ENCODE measurements at regions not wholly inside any gene's neighbourhood (a gene's known extent, or its start where the extent isn't known, plus 50 kb on each side); places are given as distances from the start of the nearest gene placed in this dataset.

DNA sequence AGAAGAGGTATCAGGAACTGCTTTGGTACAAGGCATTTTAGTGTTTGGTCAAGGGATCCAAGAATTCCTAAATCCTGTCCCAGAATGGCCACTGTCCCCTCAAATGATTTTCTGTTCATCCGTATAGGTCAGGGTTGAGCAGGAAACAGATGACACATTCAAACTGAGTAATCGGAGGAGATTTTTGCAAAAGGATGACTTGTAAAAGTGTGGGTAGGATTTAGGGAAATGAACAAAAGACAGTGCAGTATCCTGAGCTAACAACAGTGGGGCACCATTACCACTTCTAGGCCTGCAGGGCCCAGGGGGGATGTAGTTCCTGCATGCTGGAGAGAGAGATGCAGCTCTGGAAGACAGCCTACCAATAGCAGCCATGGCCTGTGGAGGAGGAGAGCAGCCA is 290.1 kb downstream of the ZSWIM6 start:
- no peak for DNase-seq (ENCODE audit: low spot score)

DNA sequence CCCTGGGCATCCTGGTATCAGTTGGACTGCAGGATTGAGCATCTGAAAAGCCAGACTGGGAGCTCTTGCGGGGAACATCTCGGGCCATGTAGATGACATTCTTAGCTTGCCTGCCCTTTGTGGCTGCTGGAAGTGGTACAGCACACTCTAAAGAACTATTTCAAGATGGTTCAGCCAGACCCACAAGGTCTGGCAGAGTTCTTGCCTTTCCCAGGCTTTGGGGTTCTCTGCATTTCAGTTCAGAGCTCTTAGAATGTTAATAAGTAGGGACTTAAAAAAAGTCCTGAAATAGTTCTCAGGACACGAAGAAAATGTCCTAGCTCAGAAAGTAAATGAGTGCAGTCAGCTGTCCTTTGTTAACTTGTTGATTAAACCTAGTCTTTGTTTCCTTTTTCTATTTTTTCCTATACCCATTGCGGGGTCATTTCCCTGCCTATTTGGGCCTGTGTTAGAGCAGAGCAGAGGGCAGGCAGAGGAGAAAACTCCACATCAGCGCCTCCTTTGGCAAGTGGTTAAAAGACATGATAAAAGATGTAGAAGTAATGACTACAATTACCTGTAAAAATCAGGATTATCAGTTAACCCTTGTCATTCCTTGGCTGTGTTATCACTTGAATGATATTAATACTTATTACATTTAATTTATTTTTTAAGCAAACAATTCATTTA is 291.5 kb downstream of the ZSWIM6 start:
- DNase-seq (ENCODE audit: low spot score) = no peak

DNA sequence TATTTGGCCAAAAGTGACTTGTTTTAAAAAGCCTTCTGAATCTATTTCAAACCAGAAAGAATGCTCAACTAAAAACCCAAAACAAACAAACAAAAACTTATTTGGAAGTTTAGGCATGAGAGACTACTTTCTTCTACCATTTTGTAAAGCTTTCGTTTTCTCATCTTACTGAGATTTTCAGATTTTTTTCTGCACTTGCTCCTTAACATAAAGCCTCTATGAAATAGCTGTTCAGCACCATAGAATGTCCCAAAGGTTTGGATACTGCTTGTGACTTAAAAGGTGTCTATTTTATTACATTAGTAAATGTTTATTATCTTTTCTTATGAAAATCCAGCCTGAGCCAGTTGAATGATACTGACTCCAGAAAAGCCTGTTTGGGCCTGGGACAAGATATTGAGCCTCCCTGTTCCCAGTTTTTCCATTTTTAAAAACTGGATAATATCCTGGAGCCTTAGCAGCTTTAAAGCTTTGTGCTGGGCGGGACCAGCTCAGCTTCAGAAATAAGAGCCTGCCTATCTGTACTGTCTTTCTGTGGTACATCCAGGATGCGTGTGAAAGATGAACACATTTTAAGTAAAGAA is 292.6 kb downstream of the ZSWIM6 start:
- no peak for DNase-seq (ENCODE audit: low spot score)

DNA sequence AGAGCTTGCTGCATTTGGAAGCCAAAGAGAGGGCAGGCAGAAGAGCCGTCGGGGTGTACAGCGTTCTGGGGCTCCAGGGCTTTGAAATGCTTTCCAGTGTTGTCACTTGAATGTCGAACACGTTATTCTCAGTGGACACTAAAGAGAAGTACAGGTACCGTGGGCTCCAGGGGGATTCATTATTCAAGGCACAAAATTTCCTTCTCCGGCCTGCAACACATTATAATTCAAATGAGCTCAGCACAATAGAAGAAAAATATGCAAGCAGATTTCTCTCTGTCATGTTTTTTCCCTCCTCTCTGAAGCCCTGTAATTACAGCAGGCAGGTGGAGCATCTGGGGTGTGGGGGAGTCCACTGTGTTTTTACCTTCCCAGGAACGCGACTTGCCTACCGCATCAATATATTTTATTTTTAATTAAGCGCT is 293.1 kb downstream of the ZSWIM6 start:
- DNase-seq (ENCODE audit: low spot score) = no peak

DNA sequence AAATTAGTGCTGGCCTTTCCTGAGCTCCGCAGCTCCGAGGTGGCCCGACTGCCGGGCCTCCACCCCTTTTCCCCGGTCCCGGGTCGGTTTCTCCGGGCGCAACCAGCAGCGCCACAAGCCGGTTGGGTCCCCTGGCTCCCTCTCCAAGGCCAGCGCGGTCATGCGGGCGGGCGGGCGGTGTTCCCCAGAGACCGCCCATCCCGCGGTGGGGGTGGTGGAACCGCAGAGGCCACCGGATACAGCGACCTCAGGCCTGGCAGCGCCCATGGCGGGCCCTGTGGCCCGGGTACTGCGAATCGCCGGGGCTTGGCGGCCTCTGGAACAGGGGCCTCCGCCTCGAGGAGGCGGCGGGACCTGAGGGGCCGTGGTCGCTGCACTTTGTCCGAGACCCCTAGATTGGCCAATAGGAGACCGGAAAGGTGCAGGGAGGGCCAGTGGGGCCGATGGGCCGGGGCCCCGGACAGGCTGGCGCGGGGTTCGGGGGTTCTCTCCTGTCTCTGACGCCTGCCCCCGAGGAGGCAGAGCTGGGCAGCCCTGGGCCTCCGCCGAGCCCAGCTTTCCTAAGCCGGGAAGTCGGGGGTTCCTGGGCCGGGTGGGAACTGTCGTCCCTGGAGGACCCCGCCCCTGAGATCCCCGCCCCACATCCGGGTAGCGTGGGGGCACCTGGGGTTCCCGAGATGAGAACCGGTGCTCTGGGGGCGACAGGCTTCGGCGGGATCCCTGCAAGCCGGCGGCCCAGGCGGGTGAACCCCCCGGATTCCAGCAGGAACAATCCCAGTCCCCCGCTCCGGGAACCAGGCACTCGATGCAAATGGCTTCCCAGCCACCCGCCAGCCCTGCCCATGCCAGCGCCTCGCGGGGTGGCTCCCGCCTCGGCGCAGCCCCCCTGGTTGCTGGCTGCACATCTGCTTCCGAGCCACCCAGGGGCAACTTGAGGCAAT is 293.9 kb downstream of the ZSWIM6 start:
- DNase-seq (ENCODE audit: low spot score) = no peak

DNA sequence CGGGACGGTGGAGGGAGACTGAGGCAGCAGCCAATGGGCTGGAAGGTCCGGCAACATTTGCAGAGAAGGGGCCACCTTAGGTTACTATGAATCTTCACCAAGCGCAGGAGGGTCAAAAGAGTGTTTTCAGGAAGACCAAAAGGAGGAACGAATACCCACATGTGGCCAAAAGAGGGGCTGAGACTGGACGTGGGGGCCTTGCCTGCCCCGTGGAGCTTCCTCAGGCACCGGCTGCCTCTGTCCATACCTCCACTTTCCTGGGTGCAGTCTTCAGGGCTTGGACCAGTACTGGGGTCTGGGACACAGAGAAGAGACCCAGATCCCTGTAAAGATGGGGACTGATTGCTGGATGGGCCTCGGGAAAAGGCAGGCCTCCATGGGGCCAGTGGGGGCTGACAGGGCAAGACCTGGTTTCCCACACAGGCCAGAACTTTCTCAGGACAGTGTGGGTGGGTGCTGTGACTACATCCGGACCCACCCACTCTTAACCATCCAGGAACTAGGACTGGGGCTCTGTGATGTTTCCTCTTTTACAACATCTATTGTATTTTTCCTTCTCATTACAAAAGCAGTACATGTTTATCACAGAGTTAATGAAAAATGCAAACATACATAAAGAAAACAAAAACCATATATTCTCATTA is 294.7 kb downstream of the ZSWIM6 start:
- no peak for DNase-seq (ENCODE audit: low spot score)

DNA sequence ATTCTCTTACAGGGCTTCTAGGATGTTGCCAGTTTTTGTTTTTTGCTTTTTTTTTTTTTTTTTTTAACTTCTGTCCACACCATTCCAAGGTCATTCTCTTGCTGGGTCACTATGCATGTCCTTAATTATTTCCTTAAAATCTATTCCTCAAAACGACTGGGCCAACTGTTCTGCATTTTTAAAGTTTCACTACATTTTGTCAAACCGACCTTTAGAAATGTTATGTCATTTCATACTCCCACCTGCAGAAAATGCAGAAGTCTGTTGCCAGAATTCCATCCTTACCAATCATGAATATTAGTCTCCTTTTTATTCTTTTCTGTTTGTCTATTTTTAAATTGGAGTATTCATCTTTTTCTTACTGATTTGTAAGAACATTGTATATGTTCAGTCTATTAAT is 295.5 kb downstream of the ZSWIM6 start:
- no peak for DNase-seq (ENCODE audit: low spot score)

DNA sequence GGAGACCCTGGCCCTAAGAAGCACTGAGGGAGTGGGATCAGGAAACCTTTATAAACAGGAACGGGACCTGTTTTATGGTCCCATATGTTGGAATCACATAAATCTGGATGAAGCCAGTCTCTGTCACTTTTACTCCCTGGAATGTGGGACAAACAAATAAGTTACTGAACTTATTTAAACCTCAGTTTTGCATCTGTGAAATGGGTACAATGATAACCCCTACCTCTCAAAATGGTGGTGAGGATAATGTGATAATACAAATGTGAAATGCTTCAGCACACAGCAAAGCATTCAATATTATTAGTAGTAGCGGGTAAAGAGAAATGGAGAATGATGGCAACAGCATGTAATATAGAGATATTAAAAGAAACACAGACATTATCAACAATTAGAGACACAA is 298.9 kb downstream of the ZSWIM6 start:
- no peak for DNase-seq (ENCODE audit: low spot score)

DNA sequence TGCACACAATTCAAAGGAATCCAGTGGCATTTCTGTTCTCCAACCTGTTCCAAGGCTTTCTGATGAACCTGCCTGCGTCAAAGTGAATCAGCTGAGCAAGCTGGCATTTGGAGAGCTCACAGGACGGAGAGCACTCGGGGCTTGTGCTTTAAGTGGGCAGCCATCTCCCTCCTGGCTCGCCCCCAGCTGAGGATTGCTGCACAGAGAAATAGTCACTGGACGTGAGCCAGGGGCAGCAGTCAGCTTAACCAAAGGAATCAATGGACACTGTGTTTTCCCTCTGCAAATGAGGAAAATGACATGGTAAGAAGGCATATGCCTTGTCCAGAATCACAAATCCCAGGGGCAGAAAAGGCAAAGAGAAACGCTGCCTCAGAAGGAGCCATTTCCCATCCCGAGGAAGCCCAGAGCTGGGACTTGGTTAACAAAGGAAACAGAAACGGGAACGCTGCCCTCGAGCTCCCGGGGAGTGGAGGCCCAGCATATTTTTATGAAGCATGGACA is 299.4 kb downstream of the ZSWIM6 start:
- DNase-seq (ENCODE audit: low spot score) = peak; percentile 73

DNA sequence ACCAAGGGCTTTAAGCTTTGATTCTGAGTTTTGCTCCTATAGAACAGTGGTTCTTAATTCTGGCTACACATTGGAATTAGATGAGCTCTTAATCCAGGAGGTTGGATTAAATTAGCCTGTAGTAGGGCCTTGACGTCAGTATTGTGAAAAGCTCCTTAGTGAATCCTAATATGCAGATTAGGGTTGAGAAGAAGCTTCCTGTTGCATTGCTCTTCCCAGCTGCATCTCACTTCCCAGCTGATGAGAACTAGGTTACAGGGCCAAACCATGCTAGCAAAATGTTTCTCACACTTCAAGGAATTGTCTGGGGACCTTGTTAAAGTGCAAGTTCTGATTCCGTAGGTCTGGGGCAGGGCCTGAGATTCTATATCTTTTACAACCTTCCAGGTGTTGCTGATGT is 300.0 kb downstream of the ZSWIM6 start:
- DNase-seq (ENCODE audit: low spot score) = peak; percentile 22

DNA sequence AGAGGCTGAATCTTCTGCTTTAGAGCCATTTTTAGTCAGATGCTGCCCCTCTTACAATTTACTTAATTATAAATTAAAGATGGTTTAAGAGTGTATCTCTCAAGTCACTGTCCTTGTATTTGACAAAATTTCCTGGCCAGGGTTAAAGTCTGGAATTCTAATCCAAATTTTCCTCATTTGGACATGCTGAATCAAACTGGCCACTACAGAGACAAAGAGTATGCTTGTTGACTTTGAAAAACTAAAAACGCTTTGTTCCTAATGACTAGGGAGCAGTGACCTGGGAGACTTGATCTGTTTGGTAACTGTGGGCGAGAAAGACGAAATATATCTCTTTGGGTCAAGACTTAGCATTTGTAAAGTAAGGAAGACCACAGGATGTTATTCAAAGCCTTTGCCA is 303.2 kb downstream of the ZSWIM6 start:
- peak; percentile 24 for DNase-seq (ENCODE audit: low spot score)

DNA sequence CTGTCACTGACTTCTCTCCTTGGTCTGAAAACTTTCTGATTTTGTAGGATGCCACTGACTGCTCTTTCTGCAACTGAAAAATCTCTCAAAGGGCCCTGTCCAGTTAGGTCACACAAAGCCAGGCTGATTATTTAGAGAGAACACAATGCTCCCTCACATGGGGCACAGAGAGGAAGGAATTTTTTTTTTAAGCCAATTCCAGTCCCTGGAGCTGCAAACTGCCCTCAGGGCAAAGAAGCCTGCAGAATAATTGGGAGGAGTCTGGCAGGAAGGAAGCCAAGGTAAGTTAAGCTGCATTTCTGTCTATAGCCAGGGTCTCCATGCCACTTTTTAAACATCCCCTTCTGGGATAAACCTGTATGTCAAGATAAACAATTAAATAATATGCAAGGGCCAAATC is 305.5 kb downstream of the ZSWIM6 start:
- peak; percentile 71 for DNase-seq (ENCODE audit: low spot score)

DNA sequence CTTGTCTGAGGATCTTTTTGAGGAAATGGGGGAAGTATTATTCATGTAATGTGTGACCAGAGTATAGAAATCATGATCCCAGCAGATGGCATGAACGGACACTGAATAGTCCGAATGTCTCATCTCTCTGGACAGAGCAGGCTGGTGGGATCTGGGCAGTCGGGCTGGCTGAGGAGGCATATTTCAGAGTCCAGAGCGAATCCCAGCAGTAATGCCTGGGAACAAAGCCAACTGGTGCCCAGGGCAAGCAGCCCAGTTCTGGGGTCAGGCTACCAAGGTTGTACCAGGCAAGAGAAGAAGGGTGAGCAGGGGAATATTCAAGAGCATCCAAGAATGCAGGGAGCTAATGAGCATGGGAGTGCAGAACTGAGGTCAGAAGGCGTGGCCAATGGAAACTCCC is 306.4 kb downstream of the ZSWIM6 start:
- DNase-seq (ENCODE audit: low spot score) = no peak

DNA sequence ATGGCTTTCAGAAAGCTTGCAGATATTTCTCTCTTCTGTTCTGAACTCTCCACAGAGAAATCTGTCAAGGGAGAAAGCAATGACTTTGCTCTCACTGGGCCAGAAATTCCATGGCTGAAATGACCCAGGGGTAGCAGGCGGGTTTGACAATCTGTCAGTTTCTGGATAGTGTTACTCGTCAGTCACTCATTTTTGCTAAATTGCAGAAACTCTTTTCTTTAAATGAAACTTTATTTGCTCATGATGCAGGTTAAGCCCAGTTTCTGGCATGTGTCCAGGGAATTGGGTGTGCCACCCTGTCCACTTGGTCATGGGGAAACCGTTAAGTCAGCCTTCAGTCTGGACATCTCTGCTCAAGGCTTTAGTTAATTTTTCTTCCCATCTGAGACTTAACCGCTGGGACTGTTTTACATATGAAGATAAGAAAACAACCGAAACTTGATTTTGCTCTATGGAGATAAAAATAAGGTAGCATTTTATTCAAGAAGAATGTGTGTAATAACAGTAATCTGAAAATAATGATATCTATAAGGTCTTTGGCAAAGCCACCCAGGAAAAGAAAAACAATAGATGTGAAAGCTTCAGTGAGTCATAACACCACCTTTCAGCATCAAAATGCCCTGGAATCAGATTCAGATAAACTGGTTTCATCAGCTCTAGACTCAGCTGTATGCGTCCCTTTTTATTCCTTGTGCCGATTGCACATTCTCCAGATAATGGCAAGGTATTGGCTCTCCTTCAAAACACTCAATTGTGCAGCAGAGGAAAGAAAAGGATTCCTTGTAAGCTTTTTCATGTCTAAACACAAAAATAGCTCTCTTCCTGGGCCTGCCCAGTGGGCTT is 308.3 kb downstream of the ZSWIM6 start:
- DNase-seq (ENCODE audit: low spot score) = no peak

DNA sequence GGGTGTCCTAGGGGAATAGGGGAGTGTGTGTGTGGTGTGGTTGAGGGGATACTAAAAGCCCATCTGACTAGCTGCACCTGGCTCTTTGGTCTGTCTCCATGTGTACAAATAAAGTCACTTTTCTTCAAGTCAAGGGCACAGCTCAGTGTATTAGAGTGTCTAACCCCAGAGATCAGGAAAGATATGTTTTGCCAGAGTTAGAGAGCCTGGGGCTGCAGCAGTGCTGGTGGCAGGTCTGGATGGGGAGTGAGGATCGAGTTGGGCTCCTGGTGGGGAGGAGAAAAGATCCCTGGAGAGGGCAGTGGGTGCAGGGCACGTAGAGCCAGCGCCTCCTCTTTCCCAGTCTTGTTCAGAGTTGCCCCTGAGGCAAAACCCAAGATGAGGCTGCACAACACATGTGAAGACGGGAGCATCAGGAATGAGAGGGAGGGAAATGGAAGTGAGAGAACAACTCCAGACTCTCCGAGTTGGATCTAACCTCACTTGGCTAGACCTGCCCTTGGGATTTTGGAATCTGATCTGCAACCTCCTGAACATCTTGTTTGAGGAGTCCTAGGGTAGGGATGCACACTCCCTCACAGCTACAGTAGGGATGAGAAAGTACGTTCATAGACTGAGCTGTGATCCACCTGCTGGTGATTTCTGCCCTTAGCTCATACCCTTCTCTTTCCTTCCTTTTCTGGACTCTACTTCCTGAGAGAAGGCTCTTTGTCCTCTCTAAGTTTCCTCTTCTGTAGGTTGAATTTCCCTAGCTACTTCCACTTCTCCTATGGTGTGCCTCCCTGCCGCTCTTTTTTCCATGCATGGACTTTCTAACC is 309.9 kb downstream of the ZSWIM6 start:
- DNase-seq (ENCODE audit: low spot score) = no peak

DNA sequence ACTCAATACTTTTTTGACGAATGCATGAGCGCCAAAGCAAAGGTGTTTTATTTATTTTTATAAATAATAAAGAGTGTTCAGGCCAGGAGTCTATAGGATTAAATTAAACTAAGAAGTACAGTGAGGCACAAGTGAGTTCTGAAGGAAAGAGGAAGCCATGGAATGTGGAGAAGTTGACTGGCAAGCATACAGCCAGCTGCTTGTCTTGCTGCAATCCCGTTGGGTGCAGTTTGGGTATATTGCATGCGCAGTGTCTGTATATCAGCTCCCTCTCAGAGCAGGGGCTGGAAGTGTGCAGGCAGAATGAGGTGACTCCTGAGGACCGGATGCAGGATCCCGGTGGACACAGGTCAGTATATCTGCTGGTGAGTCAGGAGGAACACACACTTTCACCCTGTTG is 315.6 kb downstream of the ZSWIM6 start:
- DNase-seq (ENCODE audit: low spot score) = no peak

DNA sequence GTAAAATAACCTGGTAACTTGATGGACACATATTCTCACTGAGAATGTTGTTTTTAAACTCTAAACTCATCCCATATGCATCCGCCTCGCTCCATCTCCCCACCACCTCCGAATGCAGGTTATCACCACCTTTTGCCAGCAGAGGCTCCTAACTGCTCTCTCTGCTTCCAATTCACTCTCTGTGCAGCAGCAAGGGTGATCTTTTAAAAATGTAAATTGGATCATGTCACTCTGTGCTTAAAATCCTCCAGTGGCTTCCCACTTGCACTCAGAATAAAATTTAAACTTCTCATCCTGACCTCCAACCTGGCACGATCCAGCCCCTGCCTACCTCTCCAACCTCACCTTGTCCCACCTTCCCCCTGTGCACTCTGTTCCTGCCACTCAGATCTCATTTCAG is 317.2 kb downstream of the ZSWIM6 start:
- no peak for DNase-seq (ENCODE audit: low spot score)

DNA sequence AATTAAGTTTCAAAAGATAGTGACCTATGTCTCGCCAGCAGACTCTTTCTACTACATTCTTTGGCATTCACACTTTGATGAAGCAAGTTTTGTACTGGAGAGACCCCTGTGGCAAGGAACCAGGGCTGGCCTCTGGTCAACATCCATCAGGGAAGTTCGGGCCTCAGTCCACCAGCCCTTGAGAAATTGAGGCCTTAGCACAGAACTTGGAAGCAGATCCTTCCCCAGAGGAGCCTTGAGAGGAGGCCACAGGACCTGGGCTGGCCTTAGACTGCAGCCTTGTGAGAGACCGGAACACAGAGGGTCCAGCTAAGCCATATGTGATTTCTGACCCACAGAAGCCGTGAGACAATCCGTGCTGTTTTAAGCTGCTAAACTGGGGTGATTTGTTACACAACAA is 317.9 kb downstream of the ZSWIM6 start:
- DNase-seq (ENCODE audit: low spot score) = no peak

DNA sequence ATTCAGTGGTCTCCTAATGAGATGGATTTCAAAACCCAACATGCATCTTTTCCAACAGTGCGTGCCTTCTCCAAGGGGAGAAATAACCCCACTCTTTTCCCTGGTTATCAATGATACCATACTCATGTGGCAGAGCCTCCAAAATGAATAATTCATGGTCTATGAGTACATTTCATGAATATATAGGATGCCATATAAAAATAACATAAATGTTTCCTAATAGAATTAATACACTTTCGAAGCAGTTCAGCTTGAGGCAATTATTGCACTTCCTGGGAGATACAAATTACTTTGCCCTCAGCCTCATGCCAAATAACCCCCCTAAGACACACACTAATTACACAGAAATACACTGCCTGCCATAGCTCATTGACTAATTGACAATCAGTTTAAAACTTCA is 318.6 kb downstream of the ZSWIM6 start:
- no peak for DNase-seq (ENCODE audit: low spot score)

DNA sequence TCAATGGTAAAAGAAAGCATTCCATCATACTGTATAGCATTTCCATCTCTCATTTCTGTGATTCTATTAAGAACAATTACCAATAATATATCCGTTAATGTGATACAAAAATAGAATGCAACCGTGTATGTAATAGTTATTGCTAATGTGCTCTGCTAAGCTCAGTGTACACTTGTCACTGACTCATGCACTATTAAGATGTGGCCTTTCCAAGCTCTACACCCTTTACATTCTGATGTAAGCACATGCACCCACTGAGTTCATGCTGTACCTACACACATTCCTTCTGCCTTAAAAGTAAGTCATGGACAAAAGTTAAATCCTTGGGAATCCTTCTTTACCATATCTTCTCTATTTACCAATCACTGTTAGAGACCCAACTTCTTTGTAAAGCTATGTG is 319.1 kb downstream of the ZSWIM6 start:
- no peak for DNase-seq (ENCODE audit: low spot score)

DNA sequence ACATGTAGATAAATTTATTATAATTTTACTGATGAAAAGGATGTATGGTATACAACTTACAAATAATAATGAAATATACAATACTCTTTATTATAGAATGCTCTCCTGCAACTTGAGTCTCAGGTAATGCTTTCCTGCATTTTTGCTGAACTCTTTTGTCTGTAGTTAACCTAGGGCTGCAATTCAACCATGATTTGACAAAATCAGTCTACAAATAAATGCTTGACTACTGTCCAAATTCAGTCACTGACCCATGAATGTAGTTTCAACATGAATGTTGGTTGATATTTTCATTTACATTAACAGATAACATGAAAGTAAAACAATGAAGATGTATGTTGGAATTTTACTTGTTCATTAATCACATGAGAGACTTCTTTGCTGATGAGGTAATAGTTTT is 320.9 kb downstream of the ZSWIM6 start:
- DNase-seq (ENCODE audit: low spot score) = no peak
